GM12872 (cell line): ENCODE measurements at regions not wholly inside any gene's neighbourhood (a gene's known extent, or its start where the extent isn't known, plus 50 kb on each side); places are given as distances from the start of the nearest gene placed in this dataset.

Experiments
- TF ChIP-seq, protein P1 (sequence below): IDR thresholded peaks from 3 replicates; pipeline ENCODE4 v1.5.1; 2011; ENCODE audit warnings: low read depth, mild to moderate bottlenecking, low read length, moderate library complexity; ENCODE audit not compliant: insufficient read depth

DNA sequence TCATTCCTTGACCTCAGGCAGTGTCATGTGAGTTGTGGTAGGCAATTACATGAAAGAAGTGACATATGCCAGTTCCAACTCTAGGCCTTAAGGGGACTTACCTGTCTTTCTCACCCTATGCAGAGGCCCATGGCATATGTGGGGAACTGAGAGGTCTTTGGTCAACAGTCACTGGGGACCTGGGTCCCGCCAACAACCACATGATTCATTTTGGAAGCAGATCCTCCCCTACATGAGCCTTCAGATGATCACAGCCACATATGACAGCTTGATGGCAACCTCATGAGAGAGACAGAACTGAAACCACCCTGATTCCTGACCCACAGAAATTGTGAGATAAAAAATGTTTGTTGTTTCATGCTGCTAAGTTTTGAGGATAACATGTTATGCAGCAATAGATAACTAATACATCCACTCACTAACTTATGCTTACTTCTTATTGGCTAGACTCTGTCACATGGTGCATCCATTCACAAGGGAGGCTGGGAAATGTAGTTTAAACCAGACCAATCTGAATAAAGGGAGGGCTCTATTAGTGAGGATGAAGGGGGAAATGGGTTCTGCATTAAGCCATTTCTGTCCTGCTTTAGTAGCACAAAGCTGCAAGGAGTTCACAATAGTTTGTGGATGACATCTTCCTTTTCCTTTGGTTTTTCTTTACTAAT, 298.2 kb downstream of the HAPSTR1 start:
- TF ChIP-seq, protein P1, sequence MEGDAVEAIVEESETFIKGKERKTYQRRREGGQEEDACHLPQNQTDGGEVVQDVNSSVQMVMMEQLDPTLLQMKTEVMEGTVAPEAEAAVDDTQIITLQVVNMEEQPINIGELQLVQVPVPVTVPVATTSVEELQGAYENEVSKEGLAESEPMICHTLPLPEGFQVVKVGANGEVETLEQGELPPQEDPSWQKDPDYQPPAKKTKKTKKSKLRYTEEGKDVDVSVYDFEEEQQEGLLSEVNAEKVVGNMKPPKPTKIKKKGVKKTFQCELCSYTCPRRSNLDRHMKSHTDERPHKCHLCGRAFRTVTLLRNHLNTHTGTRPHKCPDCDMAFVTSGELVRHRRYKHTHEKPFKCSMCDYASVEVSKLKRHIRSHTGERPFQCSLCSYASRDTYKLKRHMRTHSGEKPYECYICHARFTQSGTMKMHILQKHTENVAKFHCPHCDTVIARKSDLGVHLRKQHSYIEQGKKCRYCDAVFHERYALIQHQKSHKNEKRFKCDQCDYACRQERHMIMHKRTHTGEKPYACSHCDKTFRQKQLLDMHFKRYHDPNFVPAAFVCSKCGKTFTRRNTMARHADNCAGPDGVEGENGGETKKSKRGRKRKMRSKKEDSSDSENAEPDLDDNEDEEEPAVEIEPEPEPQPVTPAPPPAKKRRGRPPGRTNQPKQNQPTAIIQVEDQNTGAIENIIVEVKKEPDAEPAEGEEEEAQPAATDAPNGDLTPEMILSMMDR, result no peak

DNA sequence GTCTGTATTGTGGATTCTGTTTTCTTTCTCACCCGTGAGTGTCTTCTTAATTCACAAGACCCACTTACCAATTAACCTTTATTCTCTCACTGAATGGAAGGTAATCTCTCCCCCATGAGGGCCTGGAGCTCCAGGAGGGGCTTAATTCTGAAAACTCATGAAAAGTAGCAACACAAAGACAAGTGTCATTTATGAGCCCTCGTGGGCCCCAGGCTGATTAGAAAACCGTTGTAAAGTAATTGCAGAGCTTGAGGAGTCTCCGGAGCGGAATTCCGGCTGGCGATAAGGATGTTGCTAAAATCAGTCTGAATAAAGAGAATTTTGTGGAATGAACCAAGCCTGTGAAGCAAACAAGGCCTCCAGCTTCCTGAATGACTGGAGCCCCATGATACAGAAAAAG, 301.5 kb downstream of the HAPSTR1 start:
- TF ChIP-seq, protein P1, result no peak

DNA sequence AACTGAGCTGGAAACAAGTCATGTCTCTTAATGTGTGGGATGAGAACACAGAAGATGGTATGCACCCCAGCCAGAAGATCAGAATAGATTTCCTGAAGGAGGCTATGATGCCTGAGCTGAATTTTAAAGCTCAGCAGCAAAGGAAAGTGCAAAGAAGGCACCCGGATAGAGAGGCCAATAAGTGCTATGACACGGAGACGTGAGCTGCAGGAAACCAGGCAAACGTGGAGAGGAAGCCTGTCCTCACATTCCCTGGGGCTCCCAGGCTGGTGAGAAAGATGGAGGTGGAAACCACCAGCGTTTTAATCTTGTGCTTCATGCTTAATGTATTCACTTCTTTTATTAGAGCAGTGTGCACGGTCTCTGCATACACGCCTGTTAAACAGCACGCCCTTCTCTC, 302.1 kb downstream of the HAPSTR1 start:
- TF ChIP-seq, protein P1, result no peak

DNA sequence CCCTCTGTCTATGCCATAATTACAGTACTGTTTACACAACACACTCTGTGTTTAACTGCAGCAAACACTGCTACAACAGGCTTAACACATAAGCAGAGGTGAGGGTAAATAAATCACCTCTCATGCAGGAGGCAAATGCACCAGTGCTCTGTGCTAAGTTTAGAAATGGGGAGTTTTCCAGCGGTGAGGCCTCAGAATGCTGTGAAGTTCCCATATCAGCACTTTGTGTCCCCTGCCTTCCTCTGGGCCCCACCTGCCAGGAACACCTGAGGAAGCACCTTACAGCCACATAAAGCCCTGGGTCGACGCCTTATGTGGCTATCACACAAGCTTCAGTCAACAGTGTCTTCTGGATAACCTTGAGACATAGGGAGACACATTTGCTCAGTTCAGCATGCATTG, 304.5 kb downstream of the HAPSTR1 start:
- TF ChIP-seq, protein P1, result no peak

DNA sequence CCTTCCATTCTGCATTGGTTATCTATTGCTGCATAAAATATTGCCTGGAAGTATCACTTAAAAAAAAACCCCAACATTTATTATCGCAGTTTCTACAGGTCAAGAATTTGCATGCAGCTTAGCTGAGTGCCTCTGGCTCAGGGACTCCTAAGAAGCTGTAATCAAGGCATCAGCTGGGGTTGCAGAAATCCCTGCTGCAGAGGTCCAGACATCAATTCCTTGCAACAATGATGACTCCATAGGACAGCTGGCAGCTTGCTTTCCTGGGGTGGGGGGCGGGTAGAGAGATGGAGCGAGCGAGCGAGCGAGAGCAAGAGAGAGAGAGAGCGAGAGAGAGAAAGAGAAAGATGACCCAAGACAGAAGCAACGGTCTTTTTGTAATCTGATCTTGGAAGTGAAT, 308.1 kb downstream of the HAPSTR1 start:
- TF ChIP-seq, protein P1, result no peak

DNA sequence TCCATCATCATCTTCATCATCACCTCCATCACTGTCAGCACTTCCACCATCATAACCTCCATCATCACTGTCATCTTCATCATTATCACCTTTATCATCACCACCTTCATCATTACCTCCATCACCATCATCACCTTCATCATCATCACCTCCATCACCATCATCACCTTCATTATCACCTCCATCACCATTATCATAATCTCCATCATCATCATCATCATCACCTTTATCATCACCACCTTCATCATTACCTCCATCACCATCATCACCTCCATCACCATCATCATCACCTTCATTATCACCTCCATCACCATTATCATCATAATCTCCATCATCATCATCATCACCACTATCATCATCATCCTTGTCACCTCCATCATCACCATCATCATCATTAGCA, 309.7 kb downstream of the HAPSTR1 start:
- TF ChIP-seq, protein P1, result no peak

DNA sequence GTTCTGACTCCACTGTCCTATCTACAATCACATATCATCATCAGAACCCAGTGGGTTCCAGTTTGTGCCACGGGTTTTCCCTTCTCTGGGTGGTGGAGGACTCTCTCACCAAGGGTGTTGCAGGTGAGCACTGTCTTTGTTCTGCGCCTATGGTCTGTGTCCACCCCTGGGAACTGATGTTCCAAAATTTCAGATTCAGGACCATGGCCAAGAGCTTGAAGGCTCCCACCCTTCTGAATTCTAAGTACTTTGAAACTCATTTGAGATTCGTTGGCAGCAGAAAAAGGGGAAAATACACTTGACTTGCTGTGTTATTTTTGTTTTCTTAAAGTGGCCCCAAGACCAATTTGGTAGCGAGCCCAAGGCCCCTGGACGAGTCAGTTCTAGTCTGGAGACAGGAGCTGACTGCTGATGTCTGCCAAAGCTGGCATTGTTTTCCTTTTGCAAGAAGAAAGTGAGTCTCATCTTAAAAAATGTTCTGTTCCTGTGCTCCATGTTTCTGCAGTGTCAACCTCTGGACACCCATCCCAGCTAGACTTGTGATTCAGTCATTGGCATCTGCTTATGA, 310.9 kb downstream of the HAPSTR1 start:
- TF ChIP-seq, protein P1, result no peak

DNA sequence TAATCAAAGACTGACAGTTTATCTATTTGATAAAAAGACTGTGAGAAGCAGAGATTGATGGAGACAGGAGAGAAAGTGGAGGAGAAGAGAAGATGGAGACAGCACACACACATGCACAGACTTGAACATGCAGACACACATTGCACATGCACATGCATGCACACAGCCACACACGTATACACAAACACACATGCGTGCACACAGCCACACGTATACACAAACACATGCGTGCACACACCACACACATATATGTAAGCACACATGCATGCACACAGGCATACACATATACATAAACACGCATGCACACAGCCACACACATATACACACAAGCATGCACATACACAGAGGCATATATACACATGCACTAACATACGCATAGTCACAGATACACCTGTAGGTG, 313.4 kb downstream of the HAPSTR1 start:
- TF ChIP-seq, protein P1, result no peak
